SK-N-SH (cell line): ENCODE measurements at regions not wholly inside any gene's neighbourhood (a gene's known extent, or its start where the extent isn't known, plus 50 kb on each side); places are given as distances from the start of the nearest gene placed in this dataset.

Experiments used
- CHD2 ChIP-seq: fragments of 150-350 bp; IDR thresholded peaks from 2 replicates; pipeline ENCODE4 v1.6.1; 2018; ENCODE audit warnings: low read length; ENCODE audit not compliant: partially characterized antibody
- CTCF ChIP-seq: fragments of 200-600 bp; sonication (generic); IDR thresholded peaks from 2 replicates; pipeline ENCODE4 v1.6.1; 2017; ENCODE audit warnings: antibody characterized with exemption, mild to moderate bottlenecking, moderate library complexity
- EP300 ChIP-seq, 2 experiments: IDR thresholded peaks; 2 replicates each; pipeline versions ENCODE4 v1.4.0 to v1.6.1; 2012; ENCODE audit warnings: borderline replicate concordance in 1 of 2, low read depth in 1 of 2, low read length in 1 of 2
- MXI1 ChIP-seq: IDR thresholded peaks from 2 replicates; pipeline ENCODE4 v1.6.1; 2012; ENCODE audit warnings: mild to moderate bottlenecking, low read depth, low read length, improper control_type of control experiment
- NRF1 ChIP-seq: IDR thresholded peaks from 2 replicates; pipeline ENCODE4 v1.6.1; 2012; ENCODE audit warnings: low read depth, mild to moderate bottlenecking, low read length
- PBX3 ChIP-seq: IDR thresholded peaks from 2 replicates; pipeline ENCODE4; 2012
- RFX5 ChIP-seq: IDR thresholded peaks from 2 replicates; pipeline ENCODE4 v1.6.1; 2012; ENCODE audit warnings: mild to moderate bottlenecking, improper control_type of control experiment, low read length
- SMC3 ChIP-seq: IDR thresholded peaks from 2 replicates; pipeline ENCODE4 v1.6.1; 2012; ENCODE audit warnings: low read depth, low read length, improper control_type of control experiment
- TAF1 ChIP-seq: IDR thresholded peaks from 2 replicates; pipeline ENCODE4 v1.6.1; 2012; ENCODE audit warnings: low read depth, mild to moderate bottlenecking, low read length, moderate library complexity, borderline replicate concordance
- TCF12 ChIP-seq: IDR thresholded peaks from 2 replicates; pipeline ENCODE4 v1.4.0; 2012
- USF1 ChIP-seq: IDR thresholded peaks from 2 replicates; pipeline ENCODE4 v1.4.0; 2012; ENCODE audit warnings: low read depth, borderline replicate concordance
- USF2 ChIP-seq: fragments of 150-350 bp; IDR thresholded peaks from 2 replicates; pipeline ENCODE4 v1.6.1; 2017; ENCODE audit warnings: antibody characterized with exemption, low read length, low read depth, borderline replicate concordance

- no peak for TF ChIP-seq CHD2
- TF ChIP-seq MXI1, result no peak
- TF ChIP-seq RFX5, result no peak
- TF ChIP-seq CTCF, result no peak
- no peak for TF ChIP-seq NRF1
- TF ChIP-seq USF2, result no peak
- TF ChIP-seq USF1, result no peak
- TF ChIP-seq SMC3, result no peak
- no peak for TF ChIP-seq EP300 (IDR thresholded peaks at IDR 0.05; ENCODE audit: borderline replicate concordance in 1 of 2, low read depth in 1 of 2, low read length in 1 of 2)
- no peak for TF ChIP-seq TAF1
- TF ChIP-seq TCF12, result no peak
- no peak for TF ChIP-seq PBX3
Observed at GRCh38 chr16:87161822-87162676, 155.1 kb downstream of the C16orf95 start.
